H1 (cell line): ENCODE measurements at regions not wholly inside any gene's neighbourhood (a gene's known extent, or its start where the extent isn't known, plus 50 kb on each side); places are given as distances from the start of the nearest gene placed in this dataset.

Source experiments
- CHD1 ChIP-seq: IDR thresholded peaks from 2 replicates; pipeline ENCODE4 v1.6.1; 2012; ENCODE audit warnings: low read depth, low read length, improper control_type of control experiment
- TF ChIP-seq, protein P1 (sequence below): fragments of 300-600 bp; sonication (generic); IDR thresholded peaks from 2 replicates; pipeline ENCODE4 v1.7.1; 2012; ENCODE audit warnings: low read length, moderate library complexity, mild to moderate bottlenecking, inconsistent platforms; ENCODE audit not compliant: insufficient replicate concordance

DNA sequence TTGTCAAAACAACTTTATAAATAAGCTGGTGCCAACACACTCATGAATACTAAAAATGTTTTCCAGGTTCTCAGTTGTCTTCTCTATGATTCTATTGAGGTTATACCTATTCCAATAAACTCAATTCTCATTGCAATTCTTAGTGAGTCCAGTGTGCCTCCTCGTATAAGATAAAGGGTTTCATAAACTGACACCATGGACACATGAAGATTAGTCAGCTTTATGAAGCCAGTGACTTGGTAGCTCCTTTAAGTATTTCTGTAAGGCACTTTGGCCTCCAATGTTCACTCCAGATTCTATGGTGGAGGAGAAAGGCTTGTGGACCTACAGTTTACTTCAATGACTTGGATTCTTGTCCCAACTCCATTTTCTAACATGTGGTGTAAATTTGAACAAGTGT is 521.3 kb upstream of the JARID2 start (continued):
- TF ChIP-seq CHD1, result no peak
- TF ChIP-seq, protein P1, sequence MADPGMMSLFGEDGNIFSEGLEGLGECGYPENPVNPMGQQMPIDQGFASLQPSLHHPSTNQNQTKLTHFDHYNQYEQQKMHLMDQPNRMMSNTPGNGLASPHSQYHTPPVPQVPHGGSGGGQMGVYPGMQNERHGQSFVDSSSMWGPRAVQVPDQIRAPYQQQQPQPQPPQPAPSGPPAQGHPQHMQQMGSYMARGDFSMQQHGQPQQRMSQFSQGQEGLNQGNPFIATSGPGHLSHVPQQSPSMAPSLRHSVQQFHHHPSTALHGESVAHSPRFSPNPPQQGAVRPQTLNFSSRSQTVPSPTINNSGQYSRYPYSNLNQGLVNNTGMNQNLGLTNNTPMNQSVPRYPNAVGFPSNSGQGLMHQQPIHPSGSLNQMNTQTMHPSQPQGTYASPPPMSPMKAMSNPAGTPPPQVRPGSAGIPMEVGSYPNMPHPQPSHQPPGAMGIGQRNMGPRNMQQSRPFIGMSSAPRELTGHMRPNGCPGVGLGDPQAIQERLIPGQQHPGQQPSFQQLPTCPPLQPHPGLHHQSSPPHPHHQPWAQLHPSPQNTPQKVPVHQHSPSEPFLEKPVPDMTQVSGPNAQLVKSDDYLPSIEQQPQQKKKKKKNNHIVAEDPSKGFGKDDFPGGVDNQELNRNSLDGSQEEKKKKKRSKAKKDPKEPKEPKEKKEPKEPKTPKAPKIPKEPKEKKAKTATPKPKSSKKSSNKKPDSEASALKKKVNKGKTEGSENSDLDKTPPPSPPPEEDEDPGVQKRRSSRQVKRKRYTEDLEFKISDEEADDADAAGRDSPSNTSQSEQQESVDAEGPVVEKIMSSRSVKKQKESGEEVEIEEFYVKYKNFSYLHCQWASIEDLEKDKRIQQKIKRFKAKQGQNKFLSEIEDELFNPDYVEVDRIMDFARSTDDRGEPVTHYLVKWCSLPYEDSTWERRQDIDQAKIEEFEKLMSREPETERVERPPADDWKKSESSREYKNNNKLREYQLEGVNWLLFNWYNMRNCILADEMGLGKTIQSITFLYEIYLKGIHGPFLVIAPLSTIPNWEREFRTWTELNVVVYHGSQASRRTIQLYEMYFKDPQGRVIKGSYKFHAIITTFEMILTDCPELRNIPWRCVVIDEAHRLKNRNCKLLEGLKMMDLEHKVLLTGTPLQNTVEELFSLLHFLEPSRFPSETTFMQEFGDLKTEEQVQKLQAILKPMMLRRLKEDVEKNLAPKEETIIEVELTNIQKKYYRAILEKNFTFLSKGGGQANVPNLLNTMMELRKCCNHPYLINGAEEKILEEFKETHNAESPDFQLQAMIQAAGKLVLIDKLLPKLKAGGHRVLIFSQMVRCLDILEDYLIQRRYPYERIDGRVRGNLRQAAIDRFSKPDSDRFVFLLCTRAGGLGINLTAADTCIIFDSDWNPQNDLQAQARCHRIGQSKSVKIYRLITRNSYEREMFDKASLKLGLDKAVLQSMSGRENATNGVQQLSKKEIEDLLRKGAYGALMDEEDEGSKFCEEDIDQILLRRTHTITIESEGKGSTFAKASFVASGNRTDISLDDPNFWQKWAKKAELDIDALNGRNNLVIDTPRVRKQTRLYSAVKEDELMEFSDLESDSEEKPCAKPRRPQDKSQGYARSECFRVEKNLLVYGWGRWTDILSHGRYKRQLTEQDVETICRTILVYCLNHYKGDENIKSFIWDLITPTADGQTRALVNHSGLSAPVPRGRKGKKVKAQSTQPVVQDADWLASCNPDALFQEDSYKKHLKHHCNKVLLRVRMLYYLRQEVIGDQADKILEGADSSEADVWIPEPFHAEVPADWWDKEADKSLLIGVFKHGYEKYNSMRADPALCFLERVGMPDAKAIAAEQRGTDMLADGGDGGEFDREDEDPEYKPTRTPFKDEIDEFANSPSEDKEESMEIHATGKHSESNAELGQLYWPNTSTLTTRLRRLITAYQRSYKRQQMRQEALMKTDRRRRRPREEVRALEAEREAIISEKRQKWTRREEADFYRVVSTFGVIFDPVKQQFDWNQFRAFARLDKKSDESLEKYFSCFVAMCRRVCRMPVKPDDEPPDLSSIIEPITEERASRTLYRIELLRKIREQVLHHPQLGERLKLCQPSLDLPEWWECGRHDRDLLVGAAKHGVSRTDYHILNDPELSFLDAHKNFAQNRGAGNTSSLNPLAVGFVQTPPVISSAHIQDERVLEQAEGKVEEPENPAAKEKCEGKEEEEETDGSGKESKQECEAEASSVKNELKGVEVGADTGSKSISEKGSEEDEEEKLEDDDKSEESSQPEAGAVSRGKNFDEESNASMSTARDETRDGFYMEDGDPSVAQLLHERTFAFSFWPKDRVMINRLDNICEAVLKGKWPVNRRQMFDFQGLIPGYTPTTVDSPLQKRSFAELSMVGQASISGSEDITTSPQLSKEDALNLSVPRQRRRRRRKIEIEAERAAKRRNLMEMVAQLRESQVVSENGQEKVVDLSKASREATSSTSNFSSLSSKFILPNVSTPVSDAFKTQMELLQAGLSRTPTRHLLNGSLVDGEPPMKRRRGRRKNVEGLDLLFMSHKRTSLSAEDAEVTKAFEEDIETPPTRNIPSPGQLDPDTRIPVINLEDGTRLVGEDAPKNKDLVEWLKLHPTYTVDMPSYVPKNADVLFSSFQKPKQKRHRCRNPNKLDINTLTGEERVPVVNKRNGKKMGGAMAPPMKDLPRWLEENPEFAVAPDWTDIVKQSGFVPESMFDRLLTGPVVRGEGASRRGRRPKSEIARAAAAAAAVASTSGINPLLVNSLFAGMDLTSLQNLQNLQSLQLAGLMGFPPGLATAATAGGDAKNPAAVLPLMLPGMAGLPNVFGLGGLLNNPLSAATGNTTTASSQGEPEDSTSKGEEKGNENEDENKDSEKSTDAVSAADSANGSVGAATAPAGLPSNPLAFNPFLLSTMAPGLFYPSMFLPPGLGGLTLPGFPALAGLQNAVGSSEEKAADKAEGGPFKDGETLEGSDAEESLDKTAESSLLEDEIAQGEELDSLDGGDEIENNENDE, result no peak
